A673 (cell line): ENCODE measurements at regions not wholly inside any gene's neighbourhood (a gene's known extent, or its start where the extent isn't known, plus 50 kb on each side); places are given as distances from the start of the nearest gene placed in this dataset.

Experiments
- CTCF ChIP-seq: fragments of 300-800, 200-600 bp; sonication (generic); conservative IDR thresholded peaks from 2 replicates; pipeline ENCODE4 v1.5.1; 2017; ENCODE audit warnings: low read depth, mild to moderate bottlenecking, antibody characterized with exemption, low read length, moderate library complexity, mixed read lengths
- EZH2 ChIP-seq: fragments of 200-600 bp; sonication (generic); IDR thresholded peaks from 2 replicates; pipeline ENCODE4 v1.6.1; 2017; ENCODE audit warnings: borderline replicate concordance, low read depth, mild to moderate bottlenecking, mixed read lengths, antibody characterized with exemption, low read length; ENCODE audit not compliant: poor library complexity, severe bottlenecking

DNA sequence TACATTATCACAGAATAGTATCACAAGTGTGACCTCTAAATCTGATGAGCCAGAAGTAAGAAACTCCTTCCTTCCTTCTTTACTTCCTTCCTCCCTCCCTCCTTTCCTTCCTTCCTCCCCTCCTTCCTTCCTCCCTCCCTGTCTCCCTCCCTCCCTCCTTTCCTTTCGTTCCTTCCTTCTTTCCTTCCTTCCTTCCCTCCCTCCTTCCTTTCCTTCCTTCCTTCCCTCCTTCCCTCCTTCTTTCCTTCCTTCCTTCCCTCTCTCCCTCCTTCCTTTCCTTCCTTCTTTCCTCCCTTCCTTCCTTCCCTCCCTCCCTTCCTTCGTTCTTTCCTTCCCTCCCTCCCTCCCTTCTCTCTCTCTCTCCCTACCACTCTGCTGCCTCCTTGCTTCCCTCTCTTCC lies 359.2 kb downstream of the OSR1 start:
- no peak for TF ChIP-seq CTCF
- no peak for TF ChIP-seq EZH2
